ENCODE measurements at regions not wholly inside any gene's neighbourhood (a gene's known extent, or its start where the extent isn't known, plus 50 kb on each side); places are given as distances from the start of the nearest gene placed in this dataset.
"Not testable (repeated sequence)": the region's sequence is repeated elsewhere in the genome, so short reads cannot be mapped to it uniquely, and the experiment has no call there.

GRCh38 chr12:46985816-46986215 lies 93.6 kb upstream of the PCED1B start:
- H3K27ac ChIP-seq = no peak overlapping the region
- TF ChIP-seq CTCF (conservative IDR thresholded peaks at IDR 0.05) = no peak

- not testable (repeated sequence) for H3K27ac ChIP-seq
Measured at GRCh38 chr12:46988122-46988521, 91.3 kb upstream of the PCED1B start.

- H3K27ac ChIP-seq = no peak overlapping the region
- no peak for TF ChIP-seq CTCF (conservative IDR thresholded peaks at IDR 0.05)
Measured at GRCh38 chr12:46990211-46990610, 89.2 kb upstream of the PCED1B start.

- not testable (repeated sequence) for H3K27ac ChIP-seq
Measured at GRCh38 chr12:46992051-46992450, 87.4 kb upstream of the PCED1B start.

- no peak overlapping the region for H3K27ac ChIP-seq
- TF ChIP-seq CTCF (conservative IDR thresholded peaks at IDR 0.05) = no peak
Measured at GRCh38 chr12:46998811-46999368, 80.5 kb upstream of the PCED1B start.

GRCh38 chr12:47004634-47005033 lies 74.8 kb upstream of the PCED1B start:
- no peak overlapping the region for H3K27ac ChIP-seq
- TF ChIP-seq CTCF (conservative IDR thresholded peaks at IDR 0.05) = no peak

GRCh38 chr12:47007048-47007447 lies 72.4 kb upstream of the PCED1B start:
- no peak overlapping the region for H3K27ac ChIP-seq
- TF ChIP-seq CTCF (conservative IDR thresholded peaks at IDR 0.05) = no peak

- no peak overlapping the region for H3K27ac ChIP-seq
- TF ChIP-seq CTCF (conservative IDR thresholded peaks at IDR 0.05) = no peak
Measured at GRCh38 chr12:47012552-47012951, 66.9 kb upstream of the PCED1B start.

GRCh38 chr12:47014474-47014873 lies 64.9 kb upstream of the PCED1B start:
- H3K27ac ChIP-seq = no peak overlapping the region
- TF ChIP-seq CTCF (conservative IDR thresholded peaks at IDR 0.05) = no peak
